ENCODE measurements at regions not wholly inside any gene's neighbourhood (a gene's known extent, or its start where the extent isn't known, plus 50 kb on each side); places are given as distances from the start of the nearest gene placed in this dataset.

GRCh38 chr4:36411338-36411737 is 129.9 kb downstream of the DTHD1 start (continued):
- TF ChIP-seq SREBF2 (IDR thresholded peaks at IDR 0.05), result no peak
- TF ChIP-seq CEBPB (IDR thresholded peaks at IDR 0.05), result no peak
- no peak for TF ChIP-seq HEYL (CRISPR knock-in tag; IDR thresholded peaks at IDR 0.05)

- WGBS (ENCODE audit: missing lambda C conversion rate), result 2% methylated on average over 3 of the region's 3 CpGs
- ATAC-seq (no peak), DNase-seq (ENCODE audit: low read depth in 1 of 2, low spot score in 1 of 2) (peak in 1 of 2 experiments; percentile 9), FAIRE-seq (no peak)
- no peak overlapping the region for H3K4me3 ChIP-seq
- TF ChIP-seq REST (IDR thresholded peaks at IDR 0.05), result no peak
- no peak for TF ChIP-seq POLR2A (IDR thresholded peaks at IDR 0.05; ENCODE audit: low read length)
- peak; percentile 15; the same call in 2 of the 3 replicates for TF ChIP-seq CTCF (IDR thresholded peaks at IDR 0.05)
- TF ChIP-seq ZFP36 (IDR thresholded peaks at IDR 0.05; ENCODE audit: borderline replicate concordance, partially characterized antibody), result no peak
- TF ChIP-seq GATA3 (IDR thresholded peaks at IDR 0.05; ENCODE audit: borderline replicate concordance), result no peak
- no peak for TF ChIP-seq EHF (CRISPR knock-in tag; IDR thresholded peaks at IDR 0.05)
- TF ChIP-seq JUNB (IDR thresholded peaks at IDR 0.05), result no peak
- peak; percentile 19 to 28; a peak in 1 of 5 replicates for TF ChIP-seq RAD21 (conservative IDR thresholded peaks at IDR 0.05 in 1 of 2, IDR thresholded peaks at IDR 0.05 in 1 of 2)
- TF ChIP-seq EP300 (IDR thresholded peaks at IDR 0.05), result no peak
- no peak for TF ChIP-seq MAFK (IDR thresholded peaks at IDR 0.05; ENCODE audit: partially characterized antibody)
- TF ChIP-seq BHLHE40 (IDR thresholded peaks at IDR 0.05; ENCODE audit: low read depth, low read length), result no peak
- TF ChIP-seq BCL3 (IDR thresholded peaks at IDR 0.05), result no peak
- TF ChIP-seq HEYL (CRISPR knock-in tag; IDR thresholded peaks at IDR 0.05), result no peak
- no peak for TF ChIP-seq FOSB (CRISPR knock-in tag; IDR thresholded peaks at IDR 0.05)
- TF ChIP-seq, protein P1, sequence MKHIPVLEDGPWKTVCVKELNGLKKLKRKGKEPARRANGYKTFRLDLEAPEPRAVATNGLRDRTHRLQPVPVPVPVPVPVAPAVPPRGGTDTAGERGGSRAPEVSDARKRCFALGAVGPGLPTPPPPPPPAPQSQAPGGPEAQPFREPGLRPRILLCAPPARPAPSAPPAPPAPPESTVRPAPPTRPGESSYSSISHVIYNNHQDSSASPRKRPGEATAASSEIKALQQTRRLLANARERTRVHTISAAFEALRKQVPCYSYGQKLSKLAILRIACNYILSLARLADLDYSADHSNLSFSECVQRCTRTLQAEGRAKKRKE (CRISPR knock-in tag; IDR thresholded peaks at IDR 0.05; ENCODE audit: low read depth), result no peak
- TF ChIP-seq TFCP2L1 (CRISPR knock-in tag; IDR thresholded peaks at IDR 0.05), result no peak
- no peak for TF ChIP-seq PHF8 (IDR thresholded peaks at IDR 0.05; ENCODE audit: borderline replicate concordance, low read depth)
- no peak for TF ChIP-seq CHD4 (IDR thresholded peaks at IDR 0.05; ENCODE audit: borderline replicate concordance)
- TF ChIP-seq SMC3 (IDR thresholded peaks at IDR 0.05), result peak; percentile 32; the same call in 2 of the 3 replicates
- no peak for TF ChIP-seq ZSCAN20 (CRISPR knock-in tag; IDR thresholded peaks at IDR 0.05)
- no peak for TF ChIP-seq ZC3H11A (IDR thresholded peaks at IDR 0.05)
- no peak overlapping the region for H3K4me2 ChIP-seq
- ChIA-PET POLR2A (no interaction called here), CTCF (interaction anchor here (1.3 kb wide), 1 partner anchor 13 kb away, joined by 3 read pairs; no protein-coding TSS in a partner anchor)
- no peaks in the 10 kb centered on the region for H3K9me3 ChIP-seq
- no peak overlapping the region for H3K27ac ChIP-seq
- H3K4me1 ChIP-seq, result no peaks in the 10 kb centered on the region
Observed at GRCh38 chr4:36414248-36414647, 132.8 kb downstream of the DTHD1 start.
